Thyroid gland (tissue), 4 donors: ENCODE measurements at regions not wholly inside any gene's neighbourhood (a gene's known extent, or its start where the extent isn't known, plus 50 kb on each side); places are given as distances from the start of the nearest gene placed in this dataset.
"Not testable (repeated sequence)": the region's sequence is repeated elsewhere in the genome, so short reads cannot be mapped to it uniquely, and the experiment has no call there.

ENCODE experiments used
- CTCF ChIP-seq, 6 experiments: fragments of 200-600 bp in 3 of 6; fragments of 450-650 bp in 3 of 6; sonication (generic) in 3 of 6; IDR thresholded peaks; one replicate each; pipeline ENCODE4 v1.5.1; 2016 to 2019; ENCODE audit warnings: antibody characterized with exemption in 6 of 6, mild to moderate bottlenecking in 2 of 6, inconsistent platforms in 1 of 6, moderate library complexity in 1 of 6
- POLR2A ChIP-seq, 2 donors: fragments of 450-650 bp; IDR thresholded peaks; one replicate each; pipeline ENCODE4 v1.6.1; 2017; ENCODE audit warnings: antibody characterized with exemption in 2 of 2, mild to moderate bottlenecking in 2 of 2, moderate library complexity in 1 of 2

GRCh38 chr6:85707515-85708145 lies 64.9 kb upstream of the SYNCRIP start:
- TF ChIP-seq CTCF, POLR2A (IDR thresholded peaks at IDR 0.05): not testable (repeated sequence)
